ENCODE measurements at regions not wholly inside any gene's neighbourhood (a gene's known extent, or its start where the extent isn't known, plus 50 kb on each side); places are given as distances from the start of the nearest gene placed in this dataset.

- TF ChIP-seq CTCF (IDR thresholded peaks at IDR 0.05; ENCODE audit: extremely low read depth in 1 of 2, insufficient read depth in 1 of 2, low read depth in 1 of 2, low read length in 2 of 2) (no peak), POLR2AphosphoS5 (IDR thresholded peaks at IDR 0.05; ENCODE audit: insufficient read depth, low read depth, low read length) (no peak), EZH2 (IDR thresholded peaks at IDR 0.05; ENCODE audit: borderline replicate concordance, low read depth, low read length, severe bottlenecking) (no peak), POLR2A (IDR thresholded peaks at IDR 0.05; ENCODE audit: low read depth, low read length) (no peak), MAX (IDR thresholded peaks at IDR 0.05; ENCODE audit: insufficient read depth, insufficient read length) (no peak), FOS (IDR thresholded peaks at IDR 0.05; ENCODE audit: borderline replicate concordance, insufficient read depth, low read length) (no peak), MYC (IDR thresholded peaks at IDR 0.05; ENCODE audit: low read depth, low read length) (no peak)
These were observed 96.7 kb downstream of the TMX1 start for GRCh38 chr14:51336734-51337133.

Measured in endothelial cell of umbilical vein (primary cell).